Subcutaneous abdominal adipose tissue (tissue), 5 donors: ENCODE measurements at regions not wholly inside any gene's neighbourhood (a gene's known extent, or its start where the extent isn't known, plus 50 kb on each side); places are given as distances from the start of the nearest gene placed in this dataset.

Experiments
- H3K27ac ChIP-seq: one replicate; pipeline ENCODE4 v1.7.0; 2013; ENCODE audit warnings: low read depth, mild to moderate bottlenecking, inconsistent platforms, low read length, moderate library complexity
- H3K27me3 ChIP-seq, 5 donors: one replicate each; pipeline ENCODE4 v1.7.0; 2013; ENCODE audit warnings: low read length in 5 of 5, inconsistent platforms in 1 of 5; ENCODE audit not compliant: control insufficient read depth in 5 of 5, insufficient read depth in 4 of 5
- H3K36me3 ChIP-seq, 5 donors: one replicate each; pipeline ENCODE4 v1.7.0; 2013; ENCODE audit warnings: low read length in 5 of 5; ENCODE audit not compliant: control insufficient read depth in 5 of 5, insufficient read depth in 5 of 5
- H3K4me1 ChIP-seq, 5 donors: one replicate each; pipeline ENCODE4 v1.7.0; 2013; ENCODE audit warnings: low read length in 5 of 5, mild to moderate bottlenecking in 3 of 5, moderate library complexity in 1 of 5; ENCODE audit not compliant: control insufficient read depth in 5 of 5, insufficient read depth in 5 of 5
- H3K4me3 ChIP-seq, 5 donors: one replicate each; pipeline ENCODE4 v1.7.0; 2013; ENCODE audit warnings: low read length in 5 of 5, low read depth in 1 of 5
- H3K9ac ChIP-seq, 5 donors: one replicate each; pipeline ENCODE4 v1.7.0; 2013; ENCODE audit warnings: low read length in 5 of 5, mild to moderate bottlenecking in 4 of 5, moderate library complexity in 3 of 5
- H3K9me3 ChIP-seq, 5 donors: one replicate each; pipeline ENCODE4 v1.7.0; 2013; ENCODE audit warnings: low read length in 5 of 5; ENCODE audit not compliant: control insufficient read depth in 5 of 5
- donor health status: healthy.
- donor health status: healthy.
- donor health status: healthy.
- donor health status: healthy.
- donor health status: healthy.

- no peak overlapping the region for H3K4me3 ChIP-seq
- no peak overlapping the region for H3K9ac ChIP-seq
- H3K27me3 ChIP-seq = peaks cover 0 to 10% (median 7%) of the 10 kb centered on the region in 5 donors
- H3K27ac ChIP-seq = no peak overlapping the region
- H3K4me1 ChIP-seq = no peaks in the 10 kb centered on the region
- no peaks in the 10 kb centered on the region for H3K36me3 ChIP-seq
- no peaks in the 10 kb centered on the region for H3K9me3 ChIP-seq
Measured at GRCh38 chr11:71192629-71193028, 59.7 kb downstream of the SHANK2 start.

- Histone ChIP-seq H3K9me3 (no peaks in the 10 kb centered on the region), H3K4me3 (no peak overlapping the region), H3K27ac (no peak overlapping the region)
Measured at GRCh38 chr11:71191201-71191600, 61.2 kb downstream of the SHANK2 start.

GRCh38 chr11:71190551-71190950, 61.8 kb downstream of the SHANK2 start:
- H3K4me3 ChIP-seq = no peak overlapping the region
- no peaks in the 10 kb centered on the region for H3K4me1 ChIP-seq
- H3K36me3 ChIP-seq = no peaks in the 10 kb centered on the region
- no peak overlapping the region for H3K27ac ChIP-seq
- no peak overlapping the region for H3K9ac ChIP-seq
- no peaks in the 10 kb centered on the region for H3K9me3 ChIP-seq
- peaks cover 0 to 10% (median 7%) of the 10 kb centered on the region in 5 donors for H3K27me3 ChIP-seq

More at GRCh38 chr11:71191201-71191600, 61.2 kb downstream of the SHANK2 start:
- Histone ChIP-seq H3K9ac (no peak overlapping the region), H3K4me1 (no peaks in the 10 kb centered on the region), H3K27me3 (peaks cover 0 to 10% (median 7%) of the 10 kb centered on the region in 5 donors), H3K36me3 (no peaks in the 10 kb centered on the region)

- peaks cover 0 to 12% (median 7%) of the 10 kb centered on the region in 5 donors for H3K27me3 ChIP-seq
- H3K36me3 ChIP-seq = no peaks in the 10 kb centered on the region
- no peaks in the 10 kb centered on the region for H3K9me3 ChIP-seq
- no peak overlapping the region for H3K4me3 ChIP-seq
- H3K27ac ChIP-seq = no peak overlapping the region
- no peaks in the 10 kb centered on the region for H3K4me1 ChIP-seq
- no peak overlapping the region for H3K9ac ChIP-seq
Measured at GRCh38 chr11:71189768-71190315, 62.5 kb downstream of the SHANK2 start.

GRCh38 chr11:71188886-71189767, 63.2 kb downstream of the SHANK2 start:
- Histone ChIP-seq H3K4me1 (no peaks in the 10 kb centered on the region), H3K4me3 (no peak overlapping the region), H3K27me3 (peaks cover 0 to 13% (median 4%) of the 10 kb centered on the region in 5 donors), H3K9ac (no peak overlapping the region), H3K9me3 (no peaks in the 10 kb centered on the region), H3K36me3 (no peaks in the 10 kb centered on the region), H3K27ac (no peak overlapping the region)

- no peak overlapping the region for H3K27ac ChIP-seq
Measured at GRCh38 chr11:71188073-71188472, 64.3 kb downstream of the SHANK2 start.

GRCh38 chr11:71186806-71187205, 65.6 kb downstream of the SHANK2 start:
- H3K4me1 ChIP-seq = no peaks in the 10 kb centered on the region
- H3K9ac ChIP-seq = no peak overlapping the region
- no peak overlapping the region for H3K4me3 ChIP-seq
- H3K27me3 ChIP-seq = peaks cover 0 to 4% (median 0%) of the 10 kb centered on the region in 5 donors
- H3K36me3 ChIP-seq = no peaks in the 10 kb centered on the region
- H3K9me3 ChIP-seq = no peaks in the 10 kb centered on the region
- H3K27ac ChIP-seq = no peak overlapping the region

More at GRCh38 chr11:71188073-71188472, 64.3 kb downstream of the SHANK2 start:
- Histone ChIP-seq H3K4me3 (no peak overlapping the region), H3K9ac (no peak overlapping the region), H3K27me3 (peaks cover 0 to 4% (median 0%) of the 10 kb centered on the region in 5 donors), H3K9me3 (no peaks in the 10 kb centered on the region), H3K36me3 (no peaks in the 10 kb centered on the region), H3K4me1 (no peaks in the 10 kb centered on the region)

GRCh38 chr11:71185411-71185810, 67.0 kb downstream of the SHANK2 start:
- Histone ChIP-seq H3K9me3 (no peaks in the 10 kb centered on the region), H3K27ac (no peak overlapping the region), H3K36me3 (no peaks in the 10 kb centered on the region), H3K27me3 (peaks cover 0 to 4% (median 2%) of the 10 kb centered on the region in 5 donors), H3K9ac (no peak overlapping the region), H3K4me3 (no peak overlapping the region), H3K4me1 (no peaks in the 10 kb centered on the region)

GRCh38 chr11:71184421-71185210, 67.8 kb downstream of the SHANK2 start:
- Histone ChIP-seq H3K9me3 (no peaks in the 10 kb centered on the region), H3K4me3 (no peak overlapping the region), H3K4me1 (no peaks in the 10 kb centered on the region), H3K27ac (no peak overlapping the region), H3K27me3 (peaks cover 0 to 7% (median 4%) of the 10 kb centered on the region in 5 donors), H3K9ac (no peak overlapping the region), H3K36me3 (no peaks in the 10 kb centered on the region)

- Histone ChIP-seq H3K9me3 (no peaks in the 10 kb centered on the region), H3K4me3 (no peak overlapping the region), H3K36me3 (no peaks in the 10 kb centered on the region), H3K27me3 (peaks cover 0 to 7% (median 4%) of the 10 kb centered on the region in 5 donors), H3K27ac (no peak overlapping the region), H3K9ac (no peak overlapping the region), H3K4me1 (no peaks in the 10 kb centered on the region)
Measured at GRCh38 chr11:71183878-71184277, 68.5 kb downstream of the SHANK2 start.
